Neural progenitor cell (in vitro differentiated cells): ENCODE measurements at regions not wholly inside any gene's neighbourhood (a gene's known extent, or its start where the extent isn't known, plus 50 kb on each side); places are given as distances from the start of the nearest gene placed in this dataset.

Experiments used
- CTCF ChIP-seq: fragments of 200-600 bp; sonication (generic); IDR thresholded peaks from 2 replicates; pipeline ENCODE4 v1.5.1; 2017; ENCODE audit warnings: antibody characterized with exemption, mild to moderate bottlenecking
- EZH2 ChIP-seq: fragments of 200-600 bp; sonication (generic); IDR thresholded peaks from 2 replicates; pipeline ENCODE4 v1.6.1; 2017; ENCODE audit warnings: antibody characterized with exemption, mild to moderate bottlenecking, moderate library complexity
- EZH2phosphoT487 ChIP-seq: fragments of 200-600 bp; sonication (generic); IDR thresholded peaks from 2 replicates; pipeline ENCODE4 v1.6.1; 2017; ENCODE audit warnings: antibody characterized with exemption

- TF ChIP-seq CTCF (no peak), EZH2 (no peak), EZH2phosphoT487 (no peak)
These were observed 130.2 kb upstream of the C1QTNF9B start for GRCh38 chr13:24027494-24027893.
